UCSD-AML1 (cell line): ENCODE measurements at regions not wholly inside any gene's neighbourhood (a gene's known extent, or its start where the extent isn't known, plus 50 kb on each side); places are given as distances from the start of the nearest gene placed in this dataset.
"Not testable (repeated sequence)": the region's sequence is repeated elsewhere in the genome, so short reads cannot be mapped to it uniquely, and the experiment has no call there.

Source experiments
- DNase-seq: peaks from one replicate; lab custom pipeline; 2025; ENCODE audit not compliant: unreplicated experiment; lab: John Stamatoyannopoulos, UW

- DNase-seq = no peak
These were observed 699.4 kb downstream of the ZPLD1 start for GRCh38 chr3:103134023-103134724.

GRCh38 chr3:103136621-103137020 is 701.8 kb downstream of the ZPLD1 start:
- DNase-seq = no peak

- DNase-seq = no peak
These were observed 703.0 kb downstream of the ZPLD1 start for GRCh38 chr3:103137830-103138229.

GRCh38 chr3:103158183-103158582 is 723.4 kb downstream of the ZPLD1 start:
- DNase-seq = no peak

- DNase-seq = no peak
These were observed 732.1 kb downstream of the ZPLD1 start for GRCh38 chr3:103166890-103167289.

GRCh38 chr3:103167850-103168249 is 733.0 kb downstream of the ZPLD1 start:
- DNase-seq = no peak

- DNase-seq = no peak
These were observed 734.5 kb downstream of the ZPLD1 start for GRCh38 chr3:103169289-103169688.

GRCh38 chr3:103170651-103171050 is 735.8 kb downstream of the ZPLD1 start:
- DNase-seq = no peak

- no peak for DNase-seq
These were observed 739.1 kb downstream of the ZPLD1 start for GRCh38 chr3:103173940-103174339.

- no peak for DNase-seq
These were observed 746.3 kb downstream of the ZPLD1 start for GRCh38 chr3:103181160-103181559.

- no peak for DNase-seq
These were observed 750.0 kb downstream of the ZPLD1 start for GRCh38 chr3:103184772-103185171.

- DNase-seq = no peak
These were observed 755.1 kb downstream of the ZPLD1 start for GRCh38 chr3:103189941-103190340.

- DNase-seq = no peak
These were observed 760.4 kb downstream of the ZPLD1 start for GRCh38 chr3:103195216-103195615.

GRCh38 chr3:103203441-103203840 is 768.6 kb downstream of the ZPLD1 start:
- DNase-seq = no peak

- DNase-seq = no peak
These were observed 775.8 kb downstream of the ZPLD1 start for GRCh38 chr3:103210583-103210982.

GRCh38 chr3:103218146-103218545 is 783.3 kb downstream of the ZPLD1 start:
- no peak for DNase-seq

- no peak for DNase-seq
These were observed 784.0 kb downstream of the ZPLD1 start for GRCh38 chr3:103218793-103219192.

GRCh38 chr3:103227651-103228050 is 792.8 kb downstream of the ZPLD1 start:
- no peak for DNase-seq

- DNase-seq = no peak
These were observed 812.6 kb downstream of the ZPLD1 start for GRCh38 chr3:103247459-103247858.

GRCh38 chr3:103254827-103255226 is 820.0 kb downstream of the ZPLD1 start:
- DNase-seq = not testable (repeated sequence)

- no peak for DNase-seq
These were observed 834.5 kb downstream of the ZPLD1 start for GRCh38 chr3:103269287-103269686.

GRCh38 chr3:103271575-103271974 is 836.8 kb downstream of the ZPLD1 start:
- DNase-seq = no peak

GRCh38 chr3:103295974-103296570 is 861.3 kb downstream of the ZPLD1 start:
- DNase-seq = no peak
